CD8-positive, alpha-beta memory T cell (primary cell): ENCODE measurements at regions not wholly inside any gene's neighbourhood (a gene's known extent, or its start where the extent isn't known, plus 50 kb on each side); places are given as distances from the start of the nearest gene placed in this dataset.

Source experiments
- CTCF ChIA-PET: fragments of 350-600 bp; sonication (Branson Sonifier 250); formaldehyde crosslinking; loops from one replicate; lab custom pipeline; 2021; ENCODE audit warnings: antibody characterized with exemption; lab: Charles Lee
- POLR2A ChIA-PET: fragments of 350-600 bp; sonication (Branson Sonifier 250); formaldehyde crosslinking; loops from one replicate; lab custom pipeline; 2021; ENCODE audit warnings: antibody characterized with exemption; lab: Charles Lee
- DNase-seq, 5 donors: peaks; one replicate each; pipeline versions ENCODE4 v3.0.0 to v3.0.0-alpha.2; 2020 to 2022; ENCODE audit warnings: mixed read lengths in 1 of 5
- H3K27ac ChIP-seq: one replicate; pipeline ENCODE4 v1.7.0; 2013; ENCODE audit warnings: low read depth, mild to moderate bottlenecking, low read length, moderate library complexity
- H3K27me3 ChIP-seq: 2 replicates; pipeline ENCODE4 v1.7.0; 2013; ENCODE audit warnings: low read length, mild to moderate bottlenecking; ENCODE audit not compliant: insufficient read depth, poor library complexity, severe bottlenecking
- H3K36me3 ChIP-seq: 2 replicates; pipeline ENCODE4 v1.7.0; 2013; ENCODE audit warnings: mild to moderate bottlenecking, low read length, moderate library complexity; ENCODE audit not compliant: insufficient read depth
- H3K4me1 ChIP-seq: 2 replicates; pipeline ENCODE4 v1.7.0; 2013; ENCODE audit warnings: mild to moderate bottlenecking, low read length, moderate library complexity; ENCODE audit not compliant: insufficient read depth
- H3K4me3 ChIP-seq: 2 replicates; pipeline ENCODE4 v1.7.0; 2013; ENCODE audit warnings: mild to moderate bottlenecking, low read length
- H3K9me3 ChIP-seq: 2 replicates; pipeline ENCODE4 v1.7.0; 2013; ENCODE audit warnings: mild to moderate bottlenecking, low read length
- H3K27ac Mint-ChIP-seq, 8 donors: one replicate each; pipeline ENCODE4 v1.8.0; 2020 to 2021; ENCODE audit warnings: mixed read lengths in 8 of 8, mild to moderate bottlenecking in 6 of 8, inconsistent platforms in 3 of 8, moderate library complexity in 3 of 8
- H3K27me3 Mint-ChIP-seq, 2 donors: one replicate each; pipeline ENCODE4 v1.8.0; 2020 to 2021; ENCODE audit warnings: mixed read lengths in 2 of 2, mild to moderate bottlenecking in 1 of 2, moderate library complexity in 1 of 2
- H3K36me3 Mint-ChIP-seq, 3 donors: one replicate each; pipeline ENCODE4 v1.8.0; 2020 to 2021; ENCODE audit warnings: mixed read lengths in 3 of 3, inconsistent platforms in 1 of 3, mild to moderate bottlenecking in 1 of 3
- H3K4me1 Mint-ChIP-seq, 3 donors: one replicate each; pipeline ENCODE4 v1.8.0; 2020 to 2021; ENCODE audit warnings: mixed read lengths in 3 of 3, inconsistent platforms in 1 of 3, mild to moderate bottlenecking in 1 of 3
- H3K4me3 Mint-ChIP-seq, 7 donors: one replicate each; pipeline ENCODE4 v1.8.0; 2020 to 2021; ENCODE audit warnings: mixed read lengths in 7 of 7, mild to moderate bottlenecking in 6 of 7, moderate library complexity in 4 of 7, inconsistent platforms in 2 of 7
- H3K9me3 Mint-ChIP-seq, 5 donors: one replicate each; pipeline ENCODE4 v1.8.0; 2020 to 2022; ENCODE audit warnings: mixed read lengths in 5 of 5, mild to moderate bottlenecking in 3 of 5, moderate library complexity in 2 of 5, inconsistent platforms in 1 of 5

- peaks cover 0 to 25% (median 10%) of the 10 kb centered on the region in 5 donors for H3K9me3 Mint-ChIP-seq
- no peaks in the 10 kb centered on the region for H3K36me3 Mint-ChIP-seq
Measured at GRCh38 chr4:30811296-30811695, 91.1 kb downstream of the PCDH7 start.

GRCh38 chr4:30815685-30816084 is 95.5 kb downstream of the PCDH7 start:
- H3K9me3 ChIP-seq: no peaks in the 10 kb centered on the region
- no peak overlapping the region for H3K27ac ChIP-seq
- Mint-ChIP-seq H3K27me3 (no peaks in the 10 kb centered on the region), H3K27ac (no peak overlapping the region), H3K4me1 (no peaks in the 10 kb centered on the region), H3K36me3 (no peaks in the 10 kb centered on the region), H3K9me3 (peaks cover 4 to 20% (median 10%) of the 10 kb centered on the region in 5 donors), H3K4me3 (no peak overlapping the region)
- no peaks in the 10 kb centered on the region for H3K36me3 ChIP-seq
- H3K4me1 ChIP-seq: no peaks in the 10 kb centered on the region
- CTCF ChIA-PET: no interaction called here
- POLR2A ChIA-PET: no interaction called here
- H3K27me3 ChIP-seq: no peaks in the 10 kb centered on the region
- DNase-seq: no peak
- no peak overlapping the region for H3K4me3 ChIP-seq

More at GRCh38 chr4:30811296-30811695, 91.1 kb downstream of the PCDH7 start:
- Mint-ChIP-seq H3K4me3 (no peak overlapping the region), H3K4me1 (no peaks in the 10 kb centered on the region), H3K27ac (no peak overlapping the region), H3K27me3 (no peaks in the 10 kb centered on the region)
- H3K9me3 ChIP-seq: no peaks in the 10 kb centered on the region
- H3K4me3 ChIP-seq: no peak overlapping the region
- no peaks in the 10 kb centered on the region for H3K27me3 ChIP-seq
- ChIA-PET CTCF (no interaction called here), POLR2A (no interaction called here)
- no peak for DNase-seq
- no peak overlapping the region for H3K27ac ChIP-seq
- no peaks in the 10 kb centered on the region for H3K4me1 ChIP-seq
- no peaks in the 10 kb centered on the region for H3K36me3 ChIP-seq

- Histone ChIP-seq H3K4me3 (no peak overlapping the region), H3K4me1 (no peaks in the 10 kb centered on the region), H3K9me3 (no peaks in the 10 kb centered on the region), H3K27me3 (no peaks in the 10 kb centered on the region), H3K27ac (no peak overlapping the region), H3K36me3 (no peaks in the 10 kb centered on the region)
- Mint-ChIP-seq H3K4me3 (no peak overlapping the region), H3K36me3 (no peaks in the 10 kb centered on the region), H3K27me3 (no peaks in the 10 kb centered on the region), H3K9me3 (peaks cover 4 to 17% (median 10%) of the 10 kb centered on the region in 5 donors), H3K27ac (no peak overlapping the region), H3K4me1 (no peaks in the 10 kb centered on the region)
- DNase-seq: no peak
- CTCF ChIA-PET: no interaction called here
- POLR2A ChIA-PET: no interaction called here
Measured at GRCh38 chr4:30817447-30817846, 97.3 kb downstream of the PCDH7 start.

- H3K4me1 Mint-ChIP-seq: no peaks in the 10 kb centered on the region
- no peaks in the 10 kb centered on the region for H3K27me3 Mint-ChIP-seq
Measured at GRCh38 chr4:30818541-30818940, 98.4 kb downstream of the PCDH7 start.

GRCh38 chr4:30821275-30821674 is 101.1 kb downstream of the PCDH7 start:
- H3K4me1 Mint-ChIP-seq: no peaks in the 10 kb centered on the region
- no peak overlapping the region for H3K27ac Mint-ChIP-seq
- Histone ChIP-seq H3K9me3 (no peaks in the 10 kb centered on the region), H3K4me1 (no peaks in the 10 kb centered on the region), H3K27me3 (no peaks in the 10 kb centered on the region), H3K36me3 (no peaks in the 10 kb centered on the region), H3K27ac (no peak overlapping the region), H3K4me3 (no peak overlapping the region)
- no peaks in the 10 kb centered on the region for H3K36me3 Mint-ChIP-seq
- CTCF ChIA-PET: no interaction called here
- no peak for DNase-seq
- H3K4me3 Mint-ChIP-seq: no peak overlapping the region
- POLR2A ChIA-PET: no interaction called here
- H3K27me3 Mint-ChIP-seq: no peaks in the 10 kb centered on the region
- peaks cover 8 to 34% (median 13%) of the 10 kb centered on the region in 5 donors for H3K9me3 Mint-ChIP-seq

More at GRCh38 chr4:30818541-30818940, 98.4 kb downstream of the PCDH7 start:
- no peak overlapping the region for H3K27ac Mint-ChIP-seq
- Histone ChIP-seq H3K9me3 (no peaks in the 10 kb centered on the region), H3K4me1 (no peaks in the 10 kb centered on the region), H3K36me3 (no peaks in the 10 kb centered on the region), H3K4me3 (no peak overlapping the region), H3K27ac (no peak overlapping the region), H3K27me3 (no peaks in the 10 kb centered on the region)
- no peak overlapping the region for H3K4me3 Mint-ChIP-seq
- H3K9me3 Mint-ChIP-seq: peaks cover 9 to 18% (median 10%) of the 10 kb centered on the region in 5 donors
- DNase-seq: no peak
- POLR2A ChIA-PET: no interaction called here
- CTCF ChIA-PET: no interaction called here
- no peaks in the 10 kb centered on the region for H3K36me3 Mint-ChIP-seq

GRCh38 chr4:30821859-30822612 is 101.9 kb downstream of the PCDH7 start:
- no peak overlapping the region for H3K27ac ChIP-seq
- H3K4me1 ChIP-seq: no peaks in the 10 kb centered on the region
- POLR2A ChIA-PET: no interaction called here
- Mint-ChIP-seq H3K36me3 (no peaks in the 10 kb centered on the region), H3K9me3 (peaks cover 8 to 34% (median 13%) of the 10 kb centered on the region in 5 donors), H3K27ac (no peak overlapping the region), H3K27me3 (no peaks in the 10 kb centered on the region), H3K4me3 (no peak overlapping the region), H3K4me1 (no peaks in the 10 kb centered on the region)
- no peak for DNase-seq
- CTCF ChIA-PET: no interaction called here
- no peaks in the 10 kb centered on the region for H3K36me3 ChIP-seq
- H3K27me3 ChIP-seq: no peaks in the 10 kb centered on the region
- no peaks in the 10 kb centered on the region for H3K9me3 ChIP-seq
- no peak overlapping the region for H3K4me3 ChIP-seq

GRCh38 chr4:30822911-30823551 is 102.9 kb downstream of the PCDH7 start:
- Mint-ChIP-seq H3K27ac (no peak overlapping the region), H3K4me1 (no peaks in the 10 kb centered on the region), H3K4me3 (no peak overlapping the region), H3K9me3 (peaks cover 6 to 34% (median 8%) of the 10 kb centered on the region in 5 donors), H3K36me3 (no peaks in the 10 kb centered on the region), H3K27me3 (no peaks in the 10 kb centered on the region)
- no peaks in the 10 kb centered on the region for H3K9me3 ChIP-seq
- no peak for DNase-seq
- no peaks in the 10 kb centered on the region for H3K4me1 ChIP-seq
- no peaks in the 10 kb centered on the region for H3K27me3 ChIP-seq
- H3K27ac ChIP-seq: no peak overlapping the region
- POLR2A ChIA-PET: no interaction called here
- CTCF ChIA-PET: no interaction called here
- no peak overlapping the region for H3K4me3 ChIP-seq
- no peaks in the 10 kb centered on the region for H3K36me3 ChIP-seq

- Mint-ChIP-seq H3K27ac (no peak overlapping the region), H3K36me3 (no peaks in the 10 kb centered on the region), H3K9me3 (peaks cover 4 to 25% (median 8%) of the 10 kb centered on the region in 5 donors), H3K27me3 (no peaks in the 10 kb centered on the region), H3K4me3 (no peak overlapping the region), H3K4me1 (no peaks in the 10 kb centered on the region)
- ChIA-PET CTCF (no interaction called here), POLR2A (no interaction called here)
- no peak overlapping the region for H3K4me3 ChIP-seq
- no peaks in the 10 kb centered on the region for H3K9me3 ChIP-seq
- no peaks in the 10 kb centered on the region for H3K27me3 ChIP-seq
- no peak for DNase-seq
- H3K27ac ChIP-seq: no peak overlapping the region
- no peaks in the 10 kb centered on the region for H3K4me1 ChIP-seq
- no peaks in the 10 kb centered on the region for H3K36me3 ChIP-seq
Measured at GRCh38 chr4:30825008-30825770, 105.0 kb downstream of the PCDH7 start.
